MM.1S (cell line): ENCODE measurements at regions not wholly inside any gene's neighbourhood (a gene's known extent, or its start where the extent isn't known, plus 50 kb on each side); places are given as distances from the start of the nearest gene placed in this dataset.

Source experiments
- DNase-seq: peaks from one replicate; pipeline ENCODE4 v3.0.0-alpha.2; 2015
- H2AFZ ChIP-seq: fragments of 300-600 bp; sonication (generic); 2 replicates; pipeline ENCODE4 v1.6.0; 2016; ENCODE audit warnings: antibody characterized with exemption, low read length
- H3F3A ChIP-seq: fragments of 300-600 bp; sonication (generic); 2 replicates; pipeline ENCODE4 v1.6.1; 2016; ENCODE audit warnings: mild to moderate bottlenecking, antibody characterized with exemption, low read length, moderate library complexity, mixed read lengths; ENCODE audit not compliant: insufficient read depth
- H3K27ac ChIP-seq: fragments of 300-600 bp; sonication (generic); 2 replicates; pipeline ENCODE4 v1.5.1; 2016; ENCODE audit warnings: mild to moderate bottlenecking, low read length
- H3K27me3 ChIP-seq: fragments of 300-600 bp; sonication (generic); replicated peaks from 2 replicates; pipeline ENCODE4 v1.6.0; 2016; ENCODE audit warnings: low read length; ENCODE audit not compliant: insufficient read depth
- H3K36me3 ChIP-seq: fragments of 300-600 bp; sonication (generic); replicated peaks from 2 replicates; pipeline ENCODE4 v1.6.1; 2016; ENCODE audit warnings: mild to moderate bottlenecking, low read length, mixed read lengths; ENCODE audit not compliant: insufficient read depth
- H3K4me1 ChIP-seq: fragments of 300-600 bp; sonication (generic); 2 replicates; pipeline ENCODE4 v1.6.1; 2016; ENCODE audit warnings: low read length, mixed read lengths
- H3K4me2 ChIP-seq: fragments of 300-600 bp; sonication (generic); 2 replicates; pipeline ENCODE4 v1.6.0; 2016; ENCODE audit warnings: low read depth, low read length
- H3K4me3 ChIP-seq: fragments of 300-600 bp; sonication (generic); 2 replicates; pipeline ENCODE4 v1.5.1; 2016; ENCODE audit warnings: low read length, mixed read lengths
- H3K79me2 ChIP-seq: fragments of 300-600 bp; sonication (generic); 2 replicates; pipeline ENCODE4 v1.6.1; 2016; ENCODE audit warnings: mixed run types, low read length, mixed read lengths
- H3K9ac ChIP-seq: fragments of 300-600 bp; sonication (generic); 2 replicates; pipeline ENCODE4 v1.6.1; 2016; ENCODE audit warnings: low read length, mixed read lengths
- H3K9me2 ChIP-seq: fragments of 300-600 bp; sonication (generic); replicated peaks from 2 replicates; pipeline ENCODE4 v1.6.1; 2016; ENCODE audit warnings: mild to moderate bottlenecking, low read length, mixed read lengths; ENCODE audit not compliant: insufficient read depth
- H3K9me3 ChIP-seq: fragments of 300-600 bp; sonication (generic); replicated peaks from 2 replicates; pipeline ENCODE4 v1.6.1; 2016; ENCODE audit warnings: mild to moderate bottlenecking, low read length, mixed read lengths; ENCODE audit not compliant: insufficient read depth
- H4K20me1 ChIP-seq: fragments of 300-600 bp; sonication (generic); 2 replicates; pipeline ENCODE4 v1.6.1; 2016; ENCODE audit warnings: mild to moderate bottlenecking, low read length, moderate library complexity, mixed read lengths; ENCODE audit not compliant: insufficient read depth
- CTCF ChIP-seq: fragments of 300-600 bp; sonication (generic); IDR thresholded peaks from 2 replicates; pipeline ENCODE4 v1.5.1; 2016; ENCODE audit warnings: antibody characterized with exemption, low read length, mixed read lengths
- EZH2 ChIP-seq: fragments of 300-600 bp; sonication (generic); optimal IDR thresholded peaks from 2 replicates; pipeline ENCODE3; 2017; ENCODE audit warnings: low read depth, mild to moderate bottlenecking, antibody characterized with exemption, low read length, mixed read lengths
- EZH2phosphoT487 ChIP-seq: fragments of 300-600 bp; sonication (generic); IDR thresholded peaks from 2 replicates; pipeline ENCODE4 v1.6.1; 2018; ENCODE audit warnings: antibody characterized with exemption, low read length

DNA sequence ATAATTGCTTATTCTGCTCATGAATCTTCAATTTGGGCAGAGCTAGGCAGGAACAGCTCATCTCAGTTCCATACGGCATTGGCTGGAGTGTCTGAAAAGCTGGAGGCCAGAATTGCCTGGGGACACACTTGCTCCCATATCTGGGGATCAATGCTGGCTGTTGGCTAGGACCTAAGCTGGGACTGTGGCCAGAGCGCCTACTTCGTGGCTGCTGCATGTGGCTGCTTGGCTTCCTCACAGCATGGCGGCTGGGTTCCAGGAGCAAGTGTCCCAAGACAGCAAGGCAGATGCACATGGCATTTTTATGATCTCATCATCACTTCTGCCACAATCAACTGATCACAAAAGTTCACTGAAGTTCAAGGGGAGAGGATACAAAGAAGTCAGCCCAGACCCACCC, 200.2 kb downstream of the TTC8 start:
- Histone ChIP-seq H3K4me2 (no peak overlapping the region), H3F3A (no peaks in the 10 kb centered on the region), H3K9me2 (no peaks in the 10 kb centered on the region), H3K36me3 (no peaks in the 10 kb centered on the region), H3K4me1 (no peaks in the 10 kb centered on the region), H4K20me1 (no peaks in the 10 kb centered on the region), H3K9ac (no peak overlapping the region), H3K27me3 (no peaks in the 10 kb centered on the region), H3K4me3 (no peak overlapping the region), H2AFZ (no peak overlapping the region), H3K79me2 (no peaks in the 10 kb centered on the region), H3K9me3 (no peaks in the 10 kb centered on the region), H3K27ac (no peak overlapping the region)
- no peak for TF ChIP-seq EZH2phosphoT487
- no peak for TF ChIP-seq EZH2
- no peak for TF ChIP-seq CTCF
- no peak for DNase-seq

GRCh38 chr14:89025561-89026236, 201.2 kb downstream of the TTC8 start:
- Histone ChIP-seq H2AFZ (no peak overlapping the region), H3K36me3 (no peaks in the 10 kb centered on the region), H3K27ac (no peak overlapping the region), H3K4me1 (no peaks in the 10 kb centered on the region), H3K9me2 (no peaks in the 10 kb centered on the region), H3K4me2 (no peak overlapping the region), H3K27me3 (no peaks in the 10 kb centered on the region), H3K4me3 (no peak overlapping the region), H4K20me1 (no peaks in the 10 kb centered on the region), H3K9ac (no peak overlapping the region), H3F3A (no peaks in the 10 kb centered on the region), H3K9me3 (no peaks in the 10 kb centered on the region), H3K79me2 (no peaks in the 10 kb centered on the region)
- DNase-seq, result no peak
- TF ChIP-seq CTCF, result no peak
- no peak for TF ChIP-seq EZH2phosphoT487
- no peak for TF ChIP-seq EZH2

DNA sequence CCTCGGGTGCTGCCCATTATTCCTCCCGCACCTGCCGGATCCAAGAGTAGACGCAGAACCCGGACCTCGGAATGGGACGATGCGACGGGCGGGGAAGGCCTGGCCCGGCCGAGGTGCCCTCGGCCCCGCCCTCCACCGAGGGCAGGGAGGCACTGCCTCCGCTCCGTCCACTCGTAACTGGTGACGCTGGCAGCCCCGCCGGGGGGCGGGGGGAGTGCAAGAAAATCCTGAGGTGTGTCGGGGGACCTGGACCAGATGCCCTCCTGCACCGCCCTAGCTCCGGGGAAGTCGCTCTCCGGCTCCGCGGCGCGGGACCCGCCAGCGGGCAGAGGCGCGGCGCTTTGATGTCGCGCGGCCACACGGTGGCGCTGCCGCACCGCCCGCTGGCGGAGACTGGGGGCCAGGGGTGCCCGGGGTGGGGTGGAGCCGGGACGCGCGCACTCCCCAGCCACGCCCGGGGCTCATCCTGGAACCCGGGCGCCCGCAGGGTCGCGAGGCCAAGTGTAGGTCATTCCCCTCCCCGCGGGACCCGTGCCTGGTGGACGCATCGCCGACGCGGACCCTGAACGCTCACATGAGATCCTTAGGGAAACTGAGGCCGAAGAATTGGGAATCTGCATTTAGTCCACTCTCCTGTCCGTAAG, 202.8 kb downstream of the TTC8 start:
- DNase-seq, result peak; percentile 31
- Histone ChIP-seq H3K79me2 (no peaks in the 10 kb centered on the region), H3K27ac (no peak overlapping the region), H3K36me3 (no peaks in the 10 kb centered on the region), H3K9me2 (no peaks in the 10 kb centered on the region), H2AFZ (peak overlapping the region; percentile 45; the same call in 1 of the 2 replicates), H3K27me3 (no peaks in the 10 kb centered on the region), H3K4me1 (no peaks in the 10 kb centered on the region), H3K4me3 (peak overlapping the region; percentile 55), H3K9me3 (no peaks in the 10 kb centered on the region), H3K9ac (no peak overlapping the region), H3F3A (no peaks in the 10 kb centered on the region), H4K20me1 (no peaks in the 10 kb centered on the region), H3K4me2 (peak overlapping the region; percentile 76)
- TF ChIP-seq EZH2, result no peak
- TF ChIP-seq CTCF, result peak; percentile 49
- no peak for TF ChIP-seq EZH2phosphoT487
